Body of pancreas (tissue), 4 donors: ENCODE measurements at regions not wholly inside any gene's neighbourhood (a gene's known extent, or its start where the extent isn't known, plus 50 kb on each side); places are given as distances from the start of the nearest gene placed in this dataset.

Experiments used
- POLR2A ChIP-seq, 3 donors: fragments of 450-650 bp; IDR thresholded peaks; one replicate each; pipeline ENCODE4 v1.6.1; 2016; ENCODE audit warnings: antibody characterized with exemption in 3 of 3, mild to moderate bottlenecking in 2 of 3
- TF ChIP-seq, protein P1 (sequence below), 7 experiments: fragments of 450-650 bp in 4 of 7; fragments of 200-600 bp in 3 of 7; sonication (generic) in 3 of 7; IDR thresholded peaks; one replicate each; pipeline ENCODE4 v1.5.1; 2016 to 2019; ENCODE audit warnings: antibody characterized with exemption in 7 of 7

DNA sequence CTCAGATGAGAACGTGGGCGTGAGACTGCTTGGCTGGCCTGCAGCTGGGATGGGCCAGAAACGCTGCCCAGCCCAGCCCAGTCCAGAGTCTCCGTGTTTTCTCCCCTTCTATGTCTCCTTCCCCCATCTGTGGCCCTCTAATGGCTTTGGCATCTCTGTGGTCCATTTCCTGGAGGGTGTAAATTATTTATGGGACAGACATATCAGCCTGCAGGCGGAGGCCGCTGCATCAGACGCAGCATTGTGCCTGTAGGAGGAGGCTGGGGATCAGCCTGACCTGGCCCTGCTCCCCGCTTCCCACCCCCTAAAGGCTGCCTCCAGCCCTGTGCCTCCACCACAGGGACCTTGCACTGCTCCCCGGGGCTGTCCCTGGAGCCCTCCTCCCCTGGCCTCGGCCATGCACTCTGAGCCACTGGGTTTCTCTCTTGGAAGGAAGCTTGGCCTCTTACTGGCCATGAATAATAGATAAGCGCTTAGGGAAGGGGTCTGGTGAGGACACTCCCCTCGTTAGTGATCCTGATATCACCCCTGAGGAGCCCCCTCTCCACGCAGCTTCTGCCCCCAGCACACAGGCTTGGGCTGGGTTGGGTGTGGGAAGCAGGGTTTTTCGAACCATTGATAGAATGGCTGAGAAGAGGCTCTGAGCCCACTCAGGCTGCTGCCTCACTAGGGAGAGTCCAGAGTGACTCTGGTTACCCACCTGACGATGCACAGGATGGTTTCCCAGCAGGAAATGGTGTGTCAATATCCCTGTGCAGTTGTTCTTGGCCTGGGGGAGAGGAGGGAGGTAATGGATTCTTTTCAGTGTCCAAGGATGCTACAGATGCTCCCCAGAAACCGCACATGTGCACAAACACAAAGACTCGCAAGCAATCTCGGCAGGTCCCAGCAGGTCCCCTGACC lies 185.5 kb downstream of the MYCN start:
- TF ChIP-seq, protein P1, sequence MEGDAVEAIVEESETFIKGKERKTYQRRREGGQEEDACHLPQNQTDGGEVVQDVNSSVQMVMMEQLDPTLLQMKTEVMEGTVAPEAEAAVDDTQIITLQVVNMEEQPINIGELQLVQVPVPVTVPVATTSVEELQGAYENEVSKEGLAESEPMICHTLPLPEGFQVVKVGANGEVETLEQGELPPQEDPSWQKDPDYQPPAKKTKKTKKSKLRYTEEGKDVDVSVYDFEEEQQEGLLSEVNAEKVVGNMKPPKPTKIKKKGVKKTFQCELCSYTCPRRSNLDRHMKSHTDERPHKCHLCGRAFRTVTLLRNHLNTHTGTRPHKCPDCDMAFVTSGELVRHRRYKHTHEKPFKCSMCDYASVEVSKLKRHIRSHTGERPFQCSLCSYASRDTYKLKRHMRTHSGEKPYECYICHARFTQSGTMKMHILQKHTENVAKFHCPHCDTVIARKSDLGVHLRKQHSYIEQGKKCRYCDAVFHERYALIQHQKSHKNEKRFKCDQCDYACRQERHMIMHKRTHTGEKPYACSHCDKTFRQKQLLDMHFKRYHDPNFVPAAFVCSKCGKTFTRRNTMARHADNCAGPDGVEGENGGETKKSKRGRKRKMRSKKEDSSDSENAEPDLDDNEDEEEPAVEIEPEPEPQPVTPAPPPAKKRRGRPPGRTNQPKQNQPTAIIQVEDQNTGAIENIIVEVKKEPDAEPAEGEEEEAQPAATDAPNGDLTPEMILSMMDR (IDR thresholded peaks at IDR 0.05) = no peak
- no peak for TF ChIP-seq POLR2A (IDR thresholded peaks at IDR 0.05)
